ENCODE measurements at regions not wholly inside any gene's neighbourhood (a gene's known extent, or its start where the extent isn't known, plus 50 kb on each side); places are given as distances from the start of the nearest gene placed in this dataset.

- no peaks in the 10 kb centered on the region for H3K9me3 ChIP-seq (ENCODE audit: insufficient read depth, low read length, severe bottlenecking)
- no peak overlapping the region for H3K4me3 ChIP-seq (ENCODE audit: low read depth in 1 of 2, low read length in 2 of 2)
- H2AFZ ChIP-seq (ENCODE audit: low read depth, low read length): no peak overlapping the region
- H3K36me3 ChIP-seq (ENCODE audit: insufficient read depth, low read length): no peaks in the 10 kb centered on the region
- no peak overlapping the region for H3K4me2 ChIP-seq (ENCODE audit: insufficient read depth, low read length)
- no peak overlapping the region for H3K9ac ChIP-seq (ENCODE audit: low read depth, low read length)
- no peak for TF ChIP-seq CTCF (IDR thresholded peaks at IDR 0.05; ENCODE audit: borderline replicate concordance, extremely low read depth, low read length, poor library complexity, severe bottlenecking)
- no peaks in the 10 kb centered on the region for H3K27me3 ChIP-seq (ENCODE audit: insufficient read depth, low read length, poor library complexity)
- no peaks in the 10 kb centered on the region for H3K79me2 ChIP-seq (ENCODE audit: insufficient read depth, low read length)
- H3K4me1 ChIP-seq (ENCODE audit: insufficient read depth, low read length): no peaks in the 10 kb centered on the region
- DNase-seq (no peak), ATAC-seq (ENCODE audit: insufficient read depth, low read depth) (no peak)
- no peaks in the 10 kb centered on the region for H4K20me1 ChIP-seq (ENCODE audit: insufficient read depth, low read length)
- H3K27ac ChIP-seq (ENCODE audit: low read length): no peak overlapping the region
These were observed 945.7 kb upstream of the LRRTM1 start for GRCh38 chr2:81250270-81250669.

GRCh38 chr2:81249152-81249551 lies 944.6 kb upstream of the LRRTM1 start:
- Histone ChIP-seq H3K4me3 (ENCODE audit: low read depth in 1 of 2, low read length in 2 of 2) (no peak overlapping the region), H3K27ac (ENCODE audit: low read length) (no peak overlapping the region), H2AFZ (ENCODE audit: low read depth, low read length) (no peak overlapping the region), H3K36me3 (ENCODE audit: insufficient read depth, low read length) (no peaks in the 10 kb centered on the region), H3K9ac (ENCODE audit: low read depth, low read length) (no peak overlapping the region), H4K20me1 (ENCODE audit: insufficient read depth, low read length) (no peaks in the 10 kb centered on the region), H3K27me3 (ENCODE audit: insufficient read depth, low read length, poor library complexity) (no peaks in the 10 kb centered on the region), H3K4me2 (ENCODE audit: insufficient read depth, low read length) (no peak overlapping the region), H3K4me1 (ENCODE audit: insufficient read depth, low read length) (no peaks in the 10 kb centered on the region), H3K79me2 (ENCODE audit: insufficient read depth, low read length) (no peaks in the 10 kb centered on the region), H3K9me3 (ENCODE audit: insufficient read depth, low read length, severe bottlenecking) (no peaks in the 10 kb centered on the region)
- ATAC-seq (ENCODE audit: insufficient read depth, low read depth) (no peak), DNase-seq (no peak)
- TF ChIP-seq CTCF (IDR thresholded peaks at IDR 0.05; ENCODE audit: borderline replicate concordance, extremely low read depth, low read length, poor library complexity, severe bottlenecking) (no peak), EZH2 (IDR thresholded peaks at IDR 0.05; ENCODE audit: borderline replicate concordance, low read depth, low read length, severe bottlenecking) (no peak)

GRCh38 chr2:81247648-81248047 lies 943.1 kb upstream of the LRRTM1 start:
- Histone ChIP-seq H3K4me2 (ENCODE audit: insufficient read depth, low read length) (no peak overlapping the region), H3K4me1 (ENCODE audit: insufficient read depth, low read length) (no peaks in the 10 kb centered on the region), H2AFZ (ENCODE audit: low read depth, low read length) (no peak overlapping the region), H3K9me3 (ENCODE audit: insufficient read depth, low read length, severe bottlenecking) (no peaks in the 10 kb centered on the region), H3K36me3 (ENCODE audit: insufficient read depth, low read length) (no peaks in the 10 kb centered on the region), H4K20me1 (ENCODE audit: insufficient read depth, low read length) (no peaks in the 10 kb centered on the region), H3K27ac (ENCODE audit: low read length) (no peak overlapping the region), H3K9ac (ENCODE audit: low read depth, low read length) (no peak overlapping the region), H3K79me2 (ENCODE audit: insufficient read depth, low read length) (no peaks in the 10 kb centered on the region), H3K27me3 (ENCODE audit: insufficient read depth, low read length, poor library complexity) (no peaks in the 10 kb centered on the region), H3K4me3 (ENCODE audit: low read depth in 1 of 2, low read length in 2 of 2) (no peak overlapping the region)
- TF ChIP-seq CTCF (IDR thresholded peaks at IDR 0.05; ENCODE audit: borderline replicate concordance, extremely low read depth, low read length, poor library complexity, severe bottlenecking) (no peak), EZH2 (IDR thresholded peaks at IDR 0.05; ENCODE audit: borderline replicate concordance, low read depth, low read length, severe bottlenecking) (no peak)
- ATAC-seq (ENCODE audit: insufficient read depth, low read depth) (no peak), DNase-seq (no peak)

GRCh38 chr2:81242501-81242900 lies 937.9 kb upstream of the LRRTM1 start:
- TF ChIP-seq CTCF (IDR thresholded peaks at IDR 0.05; ENCODE audit: borderline replicate concordance, extremely low read depth, low read length, poor library complexity, severe bottlenecking) (no peak), EZH2 (IDR thresholded peaks at IDR 0.05; ENCODE audit: borderline replicate concordance, low read depth, low read length, severe bottlenecking) (no peak)
- no peaks in the 10 kb centered on the region for H3K9me3 ChIP-seq (ENCODE audit: insufficient read depth, low read length, severe bottlenecking)
- H3K4me3 ChIP-seq (ENCODE audit: low read depth in 1 of 2, low read length in 2 of 2): no peak overlapping the region
- no peaks in the 10 kb centered on the region for H3K4me1 ChIP-seq (ENCODE audit: insufficient read depth, low read length)
- no peaks in the 10 kb centered on the region for H4K20me1 ChIP-seq (ENCODE audit: insufficient read depth, low read length)
- no peak for DNase-seq
- H3K36me3 ChIP-seq (ENCODE audit: insufficient read depth, low read length): no peaks in the 10 kb centered on the region
- no peak overlapping the region for H3K9ac ChIP-seq (ENCODE audit: low read depth, low read length)
- no peak overlapping the region for H3K27ac ChIP-seq (ENCODE audit: low read length)
- H3K4me2 ChIP-seq (ENCODE audit: insufficient read depth, low read length): no peak overlapping the region
- no peak overlapping the region for H2AFZ ChIP-seq (ENCODE audit: low read depth, low read length)
- no peak for ATAC-seq (ENCODE audit: insufficient read depth, low read depth)
- H3K79me2 ChIP-seq (ENCODE audit: insufficient read depth, low read length): no peaks in the 10 kb centered on the region
- H3K27me3 ChIP-seq (ENCODE audit: insufficient read depth, low read length, poor library complexity): no peaks in the 10 kb centered on the region
